ENCODE measurements at regions not wholly inside any gene's neighbourhood (a gene's known extent, or its start where the extent isn't known, plus 50 kb on each side); places are given as distances from the start of the nearest gene placed in this dataset.

GRCh38 chr4:18813055-18813454, 791.5 kb upstream of the LCORL start:
- Histone ChIP-seq H3K9me2 (replicated peaks; ENCODE audit: control insufficient read depth, low read length) (no peaks in the 10 kb centered on the region), H3K79me2 (ENCODE audit: control insufficient read depth, low read length) (no peaks in the 10 kb centered on the region), H3K27ac (ENCODE audit: low read depth, low read length) (no peak overlapping the region), H4K20me1 (ENCODE audit: control insufficient read depth, insufficient read depth, low read depth, low read length) (no peaks in the 10 kb centered on the region), H3K36me3 (ENCODE audit: control insufficient read depth, low read length) (no peaks in the 10 kb centered on the region), H3K4me3 (ENCODE audit: low read length) (no peak overlapping the region), H3K27me3 (ENCODE audit: control insufficient read depth, low read length) (no peaks in the 10 kb centered on the region), H3K9me3 (ENCODE audit: control insufficient read depth, insufficient read depth, low read length) (no peaks in the 10 kb centered on the region), H3K4me2 (ENCODE audit: low read length) (no peak overlapping the region), H3F3A (ENCODE audit: control insufficient read depth, insufficient read depth) (no peaks in the 10 kb centered on the region), H3K4me1 (ENCODE audit: control insufficient read depth, low read length) (no peaks in the 10 kb centered on the region)
- no peak for TF ChIP-seq CTCF (IDR thresholded peaks at IDR 0.05; ENCODE audit: low read depth, low read length, poor library complexity, severe bottlenecking)
- no peak for TF ChIP-seq EZH2phosphoT487 (IDR thresholded peaks at IDR 0.05; ENCODE audit: borderline replicate concordance, low read length)

GRCh38 chr4:18803781-18804180, 782.2 kb upstream of the LCORL start:
- TF ChIP-seq EZH2phosphoT487 (IDR thresholded peaks at IDR 0.05; ENCODE audit: borderline replicate concordance, low read length): no peak
- no peak for TF ChIP-seq CTCF (IDR thresholded peaks at IDR 0.05; ENCODE audit: low read depth, low read length, poor library complexity, severe bottlenecking)

DNA sequence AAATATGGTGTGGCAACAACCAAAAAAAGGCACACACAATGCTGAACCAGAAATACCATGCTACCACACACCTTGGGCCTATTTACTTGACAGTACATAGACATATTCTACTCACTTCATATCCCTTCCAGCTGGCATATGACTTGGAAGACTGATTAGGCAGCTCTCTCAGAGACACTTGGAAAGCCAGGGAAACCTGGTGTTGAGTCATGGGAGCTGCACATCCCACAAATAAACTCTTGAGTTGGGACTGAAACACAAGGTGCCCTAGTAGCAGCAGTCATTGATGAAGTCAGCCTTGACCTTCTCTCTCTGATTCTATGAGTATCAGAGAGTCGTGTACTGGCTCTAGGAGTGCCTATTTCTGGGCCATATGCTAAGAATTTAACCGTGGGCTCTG, 776.6 kb upstream of the LCORL start:
- TF ChIP-seq CTCF (IDR thresholded peaks at IDR 0.05; ENCODE audit: low read depth, low read length, poor library complexity, severe bottlenecking): no peak
- no peak for TF ChIP-seq EZH2phosphoT487 (IDR thresholded peaks at IDR 0.05; ENCODE audit: borderline replicate concordance, low read length)
- H3K9me3 ChIP-seq (ENCODE audit: control insufficient read depth, insufficient read depth, low read length): no peaks in the 10 kb centered on the region

More at GRCh38 chr4:18803781-18804180, 782.2 kb upstream of the LCORL start:
- Histone ChIP-seq H3K27me3 (ENCODE audit: control insufficient read depth, low read length) (no peaks in the 10 kb centered on the region), H3K79me2 (ENCODE audit: control insufficient read depth, low read length) (no peaks in the 10 kb centered on the region), H3K9me2 (replicated peaks; ENCODE audit: control insufficient read depth, low read length) (no peaks in the 10 kb centered on the region), H3K4me2 (ENCODE audit: low read length) (no peak overlapping the region), H3K27ac (ENCODE audit: low read depth, low read length) (no peak overlapping the region), H3F3A (ENCODE audit: control insufficient read depth, insufficient read depth) (no peaks in the 10 kb centered on the region), H3K36me3 (ENCODE audit: control insufficient read depth, low read length) (no peaks in the 10 kb centered on the region), H4K20me1 (ENCODE audit: control insufficient read depth, insufficient read depth, low read depth, low read length) (no peaks in the 10 kb centered on the region), H3K4me1 (ENCODE audit: control insufficient read depth, low read length) (no peaks in the 10 kb centered on the region), H3K9me3 (ENCODE audit: control insufficient read depth, insufficient read depth, low read length) (no peaks in the 10 kb centered on the region), H3K4me3 (ENCODE audit: low read length) (no peak overlapping the region)

GRCh38 chr4:18795794-18796193, 774.2 kb upstream of the LCORL start:
- no peaks in the 10 kb centered on the region for H3K9me3 ChIP-seq (ENCODE audit: control insufficient read depth, insufficient read depth, low read length)
- H3K4me2 ChIP-seq (ENCODE audit: low read length): no peak overlapping the region
- H4K20me1 ChIP-seq (ENCODE audit: control insufficient read depth, insufficient read depth, low read depth, low read length): no peaks in the 10 kb centered on the region
- no peaks in the 10 kb centered on the region for H3K79me2 ChIP-seq (ENCODE audit: control insufficient read depth, low read length)
- no peak overlapping the region for H3K4me3 ChIP-seq (ENCODE audit: low read length)
- H3K9me2 ChIP-seq (replicated peaks; ENCODE audit: control insufficient read depth, low read length): no peaks in the 10 kb centered on the region
- no peaks in the 10 kb centered on the region for H3K36me3 ChIP-seq (ENCODE audit: control insufficient read depth, low read length)
- H3K27ac ChIP-seq (ENCODE audit: low read depth, low read length): no peak overlapping the region
- TF ChIP-seq CTCF (IDR thresholded peaks at IDR 0.05; ENCODE audit: low read depth, low read length, poor library complexity, severe bottlenecking) (no peak), EZH2phosphoT487 (IDR thresholded peaks at IDR 0.05; ENCODE audit: borderline replicate concordance, low read length) (no peak)
- no peaks in the 10 kb centered on the region for H3K4me1 ChIP-seq (ENCODE audit: control insufficient read depth, low read length)
- H3K27me3 ChIP-seq (ENCODE audit: control insufficient read depth, low read length): no peaks in the 10 kb centered on the region
- no peaks in the 10 kb centered on the region for H3F3A ChIP-seq (ENCODE audit: control insufficient read depth, insufficient read depth)

More for the DNA sequence above, 776.6 kb upstream of the LCORL start:
- Histone ChIP-seq H3K4me3 (ENCODE audit: low read length) (no peak overlapping the region), H4K20me1 (ENCODE audit: control insufficient read depth, insufficient read depth, low read depth, low read length) (no peaks in the 10 kb centered on the region), H3F3A (ENCODE audit: control insufficient read depth, insufficient read depth) (no peaks in the 10 kb centered on the region), H3K27me3 (ENCODE audit: control insufficient read depth, low read length) (no peaks in the 10 kb centered on the region), H3K79me2 (ENCODE audit: control insufficient read depth, low read length) (no peaks in the 10 kb centered on the region), H3K27ac (ENCODE audit: low read depth, low read length) (no peak overlapping the region), H3K36me3 (ENCODE audit: control insufficient read depth, low read length) (no peaks in the 10 kb centered on the region), H3K4me2 (ENCODE audit: low read length) (no peak overlapping the region), H3K4me1 (ENCODE audit: control insufficient read depth, low read length) (no peaks in the 10 kb centered on the region), H3K9me2 (replicated peaks; ENCODE audit: control insufficient read depth, low read length) (no peaks in the 10 kb centered on the region)

Measured in DOHH2 (cell line).